NCI-H345 (cell line): ENCODE measurements at regions not wholly inside any gene's neighbourhood (a gene's known extent, or its start where the extent isn't known, plus 50 kb on each side); places are given as distances from the start of the nearest gene placed in this dataset.

Experiments used
- DNase-seq: peaks from one replicate; lab custom pipeline; 2025; lab: John Stamatoyannopoulos, UW

DNA sequence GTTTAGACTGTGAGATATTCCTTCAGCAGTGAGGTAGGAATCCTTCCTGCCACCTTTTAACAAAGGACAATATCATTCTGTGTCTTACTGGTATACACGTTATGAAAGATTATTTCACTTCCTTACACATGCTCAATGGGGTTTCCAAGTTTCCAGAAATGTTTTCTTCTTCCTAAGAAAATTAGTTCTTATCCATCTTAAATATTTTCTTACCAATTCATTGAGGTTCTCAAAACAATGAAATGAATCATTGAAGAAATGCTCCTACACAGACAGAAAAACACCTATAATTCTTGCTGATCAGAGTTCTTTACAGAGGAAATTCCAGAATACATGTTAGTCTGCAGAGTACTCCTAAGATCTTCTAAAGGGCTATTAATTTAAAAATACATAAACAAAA is 51.4 kb upstream of the SEC61G start:
- DNase-seq = no peak

DNA sequence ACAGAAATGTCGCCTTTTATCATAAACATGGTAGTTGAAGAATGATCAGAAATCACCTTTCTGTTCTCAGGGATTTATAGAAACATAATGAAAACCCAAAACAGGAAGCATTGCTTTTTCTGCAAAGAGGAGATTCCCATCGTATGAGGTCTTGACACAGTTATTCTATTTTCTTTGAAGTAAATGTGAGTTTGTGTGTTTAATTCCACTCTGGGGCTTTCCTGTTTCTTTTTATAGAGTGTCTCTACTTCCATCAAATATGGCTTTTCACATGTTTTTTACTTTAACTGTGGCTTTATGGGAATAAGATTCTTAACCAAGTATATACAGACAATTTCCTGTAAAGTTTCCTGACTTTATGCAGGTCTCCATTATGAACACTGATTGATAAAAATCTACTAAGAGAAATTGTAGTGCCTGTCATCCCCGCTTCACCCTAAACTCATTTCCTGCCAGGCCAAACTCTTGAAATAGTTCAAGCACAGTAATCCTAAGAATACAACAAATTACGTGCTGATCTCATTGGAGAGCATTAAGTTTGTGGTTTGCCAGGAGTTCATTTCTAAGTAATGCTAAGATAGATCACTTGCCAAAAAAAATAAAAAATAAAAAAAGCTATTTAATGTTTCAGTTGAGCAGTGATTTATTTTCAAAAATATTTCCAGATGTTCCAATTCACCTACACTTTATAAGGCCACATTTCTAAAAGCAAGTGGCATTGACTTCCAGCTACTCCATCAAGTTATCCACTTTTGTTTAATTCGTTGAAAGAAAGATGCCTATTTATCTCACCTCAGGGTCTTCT is 52.2 kb upstream of the SEC61G start:
- DNase-seq = no peak

DNA sequence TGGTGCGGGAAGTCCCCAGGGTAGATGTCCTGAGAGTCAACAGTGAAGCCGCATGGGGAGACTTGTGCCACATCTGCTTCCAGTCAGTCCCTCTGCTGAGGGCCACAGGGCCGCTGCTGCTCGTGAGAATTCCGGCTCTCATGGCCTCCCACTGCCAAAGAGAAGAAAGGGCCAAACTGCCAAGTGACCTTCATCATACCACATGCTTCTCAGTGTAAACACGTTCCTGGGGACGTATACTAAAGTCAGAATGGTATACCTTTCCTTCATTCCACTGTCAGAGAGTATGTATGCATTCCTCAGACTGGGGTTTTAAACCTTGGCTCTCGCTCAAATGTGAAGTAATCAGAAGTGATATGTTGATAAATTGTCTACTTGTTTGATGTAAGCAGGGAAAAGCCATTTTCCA is 52.8 kb upstream of the SEC61G start:
- DNase-seq = no peak

DNA sequence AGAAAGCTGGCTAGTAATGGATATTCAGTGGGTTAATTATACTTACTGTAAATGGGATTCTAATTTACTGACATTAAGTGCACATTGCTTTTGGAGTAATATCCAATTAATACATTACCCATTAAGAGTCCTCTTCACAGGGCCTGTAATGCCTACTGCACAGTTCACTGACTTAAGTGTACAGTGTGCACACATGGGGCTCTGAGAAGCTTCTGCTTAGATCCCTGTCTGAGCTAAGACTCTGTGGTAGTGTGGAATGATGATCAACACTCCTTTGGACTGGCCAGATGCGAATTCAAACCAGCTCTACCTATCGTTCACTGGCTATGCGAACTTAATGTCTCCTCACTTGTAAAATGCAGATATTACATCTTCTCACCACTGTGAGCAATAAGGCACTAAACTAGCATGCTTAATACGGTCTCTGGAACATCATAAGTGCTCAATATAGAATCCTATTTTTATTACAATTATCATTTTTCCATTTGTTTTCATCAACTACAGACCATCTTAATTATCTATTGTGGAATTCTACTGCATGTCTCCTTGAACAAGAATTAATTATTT is 53.8 kb upstream of the SEC61G start:
- DNase-seq = no peak

DNA sequence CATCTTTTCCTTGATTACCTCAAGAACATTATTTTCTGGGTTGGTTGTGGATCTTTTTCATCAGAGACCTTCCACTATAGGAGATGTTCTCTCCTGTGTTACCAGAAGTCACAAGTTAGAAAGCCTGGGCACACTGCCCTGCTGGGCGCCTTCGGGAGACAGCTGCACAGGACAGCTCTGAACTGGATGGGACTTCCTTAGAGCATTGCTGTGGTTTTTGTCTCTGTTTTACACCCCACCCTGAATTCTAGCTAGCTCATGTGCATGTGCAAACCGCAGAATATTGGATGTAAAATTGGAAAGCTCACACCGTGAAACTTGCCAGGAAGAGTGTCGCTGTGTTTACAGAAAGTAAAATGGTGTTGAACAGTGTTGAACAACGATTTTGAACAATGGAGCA is 54.4 kb upstream of the SEC61G start:
- DNase-seq = no peak

DNA sequence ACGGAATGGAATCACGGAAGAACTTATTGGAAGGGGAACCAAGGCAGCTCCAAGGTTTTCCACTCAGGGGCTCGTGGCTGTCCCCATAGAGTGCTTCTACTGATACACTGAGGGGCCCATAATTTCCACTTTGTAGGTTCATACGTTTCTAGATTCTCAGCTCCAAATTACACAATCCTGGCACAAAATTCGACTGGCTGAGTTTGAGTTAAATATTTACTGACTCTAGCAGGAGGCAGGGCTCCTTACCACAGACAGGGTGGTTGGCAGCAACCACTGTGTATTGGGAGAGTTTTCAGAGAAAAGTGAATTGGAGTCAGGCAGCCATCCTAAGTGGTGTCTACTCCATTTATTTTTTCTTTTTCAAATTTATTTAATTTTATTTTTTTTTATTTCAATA is 55.4 kb upstream of the SEC61G start:
- DNase-seq = no peak

DNA sequence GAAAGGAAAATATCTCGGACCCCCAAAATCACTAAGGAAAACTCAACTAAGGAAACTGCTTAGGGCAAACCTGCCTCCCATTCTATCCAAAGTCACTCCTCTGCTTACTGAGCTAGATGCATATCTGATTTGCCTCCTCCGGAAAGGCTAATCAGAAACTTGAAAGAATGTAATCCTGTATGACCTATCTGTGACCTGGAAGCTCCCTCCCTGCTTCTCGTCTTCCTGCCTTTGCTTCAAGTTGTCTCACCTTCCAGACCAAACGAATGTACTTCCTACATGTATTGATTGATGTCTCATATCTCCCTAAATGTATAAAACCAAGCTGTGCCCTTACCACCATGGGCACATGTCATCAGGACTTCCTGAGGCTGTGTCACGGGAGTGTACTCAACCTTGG is 58.1 kb upstream of the SEC61G start:
- DNase-seq = no peak

DNA sequence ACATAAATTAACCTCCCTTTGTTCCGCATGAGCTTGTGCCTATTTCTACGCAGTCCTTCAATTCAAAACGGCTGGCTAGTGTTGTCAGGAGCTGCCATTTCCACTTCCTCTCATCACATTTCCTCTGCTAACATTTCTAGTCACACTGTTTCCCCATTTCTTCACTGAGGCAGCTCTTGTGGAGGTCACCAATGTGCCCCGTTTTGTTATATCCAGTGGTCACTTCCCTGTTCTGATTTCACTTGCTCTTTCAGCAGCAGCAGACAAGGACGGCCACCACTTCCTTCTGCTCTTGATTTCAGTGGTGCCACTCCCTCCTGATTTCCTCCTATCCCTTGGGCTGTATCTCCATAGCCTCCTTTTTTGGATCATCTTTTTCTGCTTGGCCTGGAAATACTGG is 64.8 kb upstream of the SEC61G start:
- DNase-seq = no peak

DNA sequence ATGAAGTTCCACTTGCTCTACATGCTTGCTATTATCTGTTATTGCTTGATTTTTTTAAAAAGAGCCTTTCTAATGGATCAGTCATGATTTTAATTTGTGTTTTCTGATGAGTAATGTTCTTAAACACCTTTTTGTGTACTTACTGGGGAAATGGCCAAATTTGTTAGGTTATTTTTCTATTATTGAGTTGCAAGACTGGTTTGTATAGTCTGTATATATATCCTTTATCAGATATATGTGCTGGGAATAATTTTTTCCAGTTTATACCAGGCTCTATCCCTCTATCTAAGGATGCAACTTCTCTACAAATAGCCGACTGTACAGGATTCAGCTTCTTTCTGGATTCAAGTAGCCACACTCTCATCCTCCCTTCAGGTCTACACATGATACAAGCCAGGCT is 65.6 kb upstream of the SEC61G start:
- no peak for DNase-seq

DNA sequence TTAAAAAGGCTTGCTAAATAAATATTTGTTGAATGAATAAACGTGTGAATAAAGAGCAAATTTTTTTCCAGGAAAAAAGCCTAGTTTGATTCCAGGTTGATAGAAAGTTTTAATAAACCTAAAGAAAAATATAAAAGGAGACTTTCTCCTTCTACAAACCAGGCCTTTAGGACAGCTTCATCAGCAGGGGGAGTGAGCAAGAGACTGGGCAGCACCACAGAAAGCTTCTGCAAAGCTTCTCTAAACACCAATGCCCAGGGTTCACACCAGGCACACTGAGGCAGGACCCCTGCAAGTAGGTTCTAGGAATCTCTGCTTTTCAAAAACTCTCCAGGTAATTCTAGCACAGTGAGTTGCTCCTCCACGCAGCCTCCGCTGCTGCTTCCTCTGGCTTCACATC is 66.4 kb upstream of the SEC61G start:
- DNase-seq = no peak

DNA sequence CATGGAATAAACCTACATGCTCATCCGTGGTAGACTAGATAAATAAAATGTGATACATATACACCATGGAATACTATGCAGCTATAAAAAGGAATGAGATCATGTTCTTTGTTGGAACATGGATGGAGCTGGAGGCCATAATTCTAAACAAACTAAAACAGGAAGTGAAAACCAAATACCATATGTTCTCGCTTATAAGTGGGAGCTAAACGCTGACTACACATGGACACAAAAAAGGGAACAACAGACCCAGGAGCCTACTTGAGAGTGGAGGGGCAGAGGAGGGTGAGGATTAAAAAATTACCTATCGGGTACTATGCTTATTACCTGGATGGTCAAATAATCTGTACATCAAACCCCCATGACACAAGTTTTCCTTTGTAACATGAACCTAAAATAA is 68.7 kb upstream of the SEC61G start:
- DNase-seq = no peak

DNA sequence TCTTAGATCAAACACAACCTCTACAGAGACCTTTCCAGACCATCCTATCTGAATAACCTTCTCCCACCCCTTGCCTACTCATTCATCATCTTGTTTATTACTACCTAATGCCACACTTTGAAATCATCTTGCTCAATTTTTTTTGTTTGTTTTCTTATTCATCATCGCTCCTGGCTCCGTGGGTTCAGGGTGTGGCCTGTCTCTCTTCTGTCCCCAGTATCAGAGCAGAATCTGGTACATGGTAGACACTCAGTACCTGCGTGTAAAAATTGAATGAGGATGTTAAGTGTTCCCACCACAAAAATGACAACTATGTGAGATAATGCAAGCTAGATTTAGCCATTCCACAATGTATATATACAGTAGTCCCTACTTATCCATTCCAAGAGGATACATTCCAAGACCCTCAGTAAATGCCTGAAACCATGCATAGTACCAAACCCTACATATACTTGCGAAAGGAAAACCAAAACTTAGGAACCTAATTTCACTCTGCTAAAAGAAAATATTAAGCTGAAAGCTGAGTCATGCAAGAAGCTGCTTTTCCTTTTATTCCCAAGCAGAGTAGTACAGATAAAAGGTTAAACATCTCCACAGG is 72.1 kb upstream of the SEC61G start:
- no peak for DNase-seq

DNA sequence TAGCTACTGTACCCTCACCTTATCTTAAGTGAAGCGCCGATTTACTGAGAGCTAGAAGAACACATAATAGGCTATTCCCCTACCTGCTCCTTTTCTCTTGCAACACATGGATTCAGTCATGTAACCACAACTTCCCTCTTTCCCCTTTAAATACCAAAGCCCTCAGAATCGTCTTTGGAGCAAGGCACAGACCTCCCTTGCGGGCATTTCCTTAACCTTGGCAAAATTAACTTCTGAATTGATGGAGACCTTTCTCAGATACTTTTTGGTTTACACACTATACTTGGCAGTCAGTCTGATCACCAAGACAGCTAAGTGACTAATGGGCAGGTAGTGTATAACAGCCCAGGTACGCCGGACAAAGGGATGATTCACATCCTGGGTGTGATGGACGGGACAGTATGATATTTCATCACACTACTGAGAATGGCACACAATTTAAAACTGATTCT is 72.7 kb upstream of the SEC61G start:
- no peak for DNase-seq

DNA sequence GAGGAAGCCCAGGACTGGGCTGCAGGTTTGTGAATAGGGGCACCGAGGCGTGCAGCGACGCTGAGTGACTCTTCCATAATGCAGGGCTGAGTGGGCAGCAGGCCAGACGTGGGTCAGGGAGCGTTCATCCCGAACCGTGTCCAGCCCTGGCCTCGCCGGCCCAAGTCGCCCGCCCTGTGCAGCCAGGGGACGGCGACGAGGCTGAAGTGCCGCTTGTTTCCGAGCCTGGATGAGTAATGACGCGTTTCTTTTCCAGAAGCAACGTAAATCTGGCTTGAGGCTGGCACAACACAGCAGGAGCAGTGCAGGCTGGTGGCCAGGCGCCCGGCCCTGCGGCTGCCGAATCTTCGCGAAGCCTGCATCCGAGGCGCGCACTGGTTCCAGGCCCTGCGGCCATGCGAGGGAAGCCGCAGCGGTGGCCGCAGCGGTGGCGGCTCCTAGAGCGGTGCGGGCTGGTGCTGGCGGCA is 74.0 kb upstream of the SEC61G start:
- no peak for DNase-seq

DNA sequence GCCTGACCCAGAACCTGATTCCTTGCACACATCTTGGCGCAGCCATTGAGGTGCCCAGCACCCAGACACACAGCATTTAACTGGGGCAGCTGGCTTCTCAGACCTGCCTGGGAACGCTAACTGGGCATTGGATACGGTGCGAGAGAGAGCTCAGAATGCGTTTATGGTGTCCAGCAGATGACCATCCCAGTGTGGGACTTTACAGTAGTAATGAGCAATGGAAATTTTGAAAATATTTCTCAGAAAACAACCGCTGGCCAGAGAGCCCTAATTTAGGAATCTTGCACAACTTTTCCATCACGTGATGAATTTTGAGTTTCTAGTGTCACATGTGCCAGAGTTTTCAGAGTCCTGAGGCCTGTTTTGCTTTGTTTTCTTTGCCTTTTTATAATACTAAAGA is 78.2 kb upstream of the SEC61G start:
- DNase-seq = no peak

DNA sequence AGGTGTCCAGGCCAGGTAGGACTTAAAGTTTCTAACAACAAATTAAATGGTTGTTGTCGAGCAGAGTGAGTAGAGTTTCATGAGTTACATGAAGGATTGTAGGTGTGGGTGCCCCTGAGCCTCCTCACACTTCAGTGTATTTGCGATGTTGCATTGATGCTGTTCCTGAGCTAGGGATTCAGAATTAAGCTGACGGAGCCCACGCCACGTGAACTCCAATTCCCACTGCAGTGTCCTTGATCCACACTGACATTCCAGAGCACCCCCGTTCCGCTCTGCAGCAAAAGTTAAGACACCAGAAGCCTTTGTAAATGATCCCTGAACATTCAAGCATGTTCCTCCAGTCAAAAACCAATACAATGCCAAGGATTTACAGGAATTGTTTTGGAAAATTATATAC is 78.8 kb upstream of the SEC61G start:
- no peak for DNase-seq

DNA sequence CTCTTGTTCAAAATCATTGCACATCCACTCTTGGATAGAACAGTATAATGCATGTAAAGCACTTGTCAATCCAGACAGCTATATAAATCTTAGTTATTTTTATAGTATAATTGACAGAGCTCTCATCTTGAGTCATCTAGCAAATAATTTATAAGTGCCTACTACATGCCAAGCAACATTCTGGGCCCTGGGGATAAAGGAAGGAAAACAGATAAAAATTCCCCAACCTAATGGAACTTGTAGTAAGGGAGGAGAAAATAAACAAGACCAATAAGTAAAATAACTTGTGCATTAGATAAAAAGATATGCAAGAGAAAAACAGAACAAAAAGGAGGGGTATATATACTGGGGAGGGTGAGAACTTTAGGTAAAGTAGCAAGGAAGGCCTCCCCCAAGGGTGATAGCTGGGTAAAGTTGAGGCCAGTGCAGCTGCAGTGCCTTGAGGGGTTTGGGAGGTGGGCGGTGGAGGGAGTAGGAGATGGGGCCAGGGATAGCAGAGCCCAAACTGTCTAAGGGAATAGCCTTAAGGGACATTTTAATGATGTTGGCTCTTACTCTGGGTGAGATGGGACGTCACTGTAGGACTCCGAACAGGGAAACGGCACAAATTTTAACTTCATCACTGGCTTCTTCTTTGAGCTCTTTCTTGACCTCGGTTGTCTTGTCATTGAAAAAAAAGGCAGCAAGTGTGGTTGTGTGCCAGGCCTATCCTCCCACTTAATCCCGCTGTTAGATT is 79.3 kb upstream of the SEC61G start:
- DNase-seq = no peak

DNA sequence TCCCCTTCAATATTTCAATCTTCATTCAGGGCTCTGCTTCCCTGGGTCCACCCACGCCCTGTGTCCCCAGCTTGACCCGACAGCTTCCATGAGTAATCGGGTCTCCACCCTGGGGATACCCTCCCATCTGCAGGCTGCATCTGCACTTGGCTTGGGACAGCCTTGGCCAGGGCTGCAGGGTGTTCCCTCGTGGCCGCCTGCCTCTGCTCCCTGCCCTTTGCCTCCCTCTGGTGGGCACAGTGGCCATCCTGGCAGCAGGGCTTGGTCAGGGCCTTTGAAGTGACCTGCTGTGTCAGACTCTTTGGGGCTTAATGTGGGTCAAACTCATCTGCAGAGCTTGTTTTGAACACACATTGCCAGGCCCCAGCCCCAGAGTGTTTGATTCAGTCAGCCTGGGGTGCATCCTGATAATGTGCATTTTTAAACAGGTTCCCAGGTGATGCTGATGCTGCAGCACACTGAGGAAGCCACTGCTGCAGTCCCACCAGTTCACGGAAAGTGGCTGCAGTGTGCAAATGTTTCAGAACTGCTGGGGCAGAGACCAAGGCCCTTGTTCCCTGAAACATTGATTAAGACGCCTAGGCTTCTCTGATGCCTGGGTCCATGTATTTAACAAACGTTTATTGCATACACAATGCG is 80.7 kb upstream of the SEC61G start:
- DNase-seq = no peak

DNA sequence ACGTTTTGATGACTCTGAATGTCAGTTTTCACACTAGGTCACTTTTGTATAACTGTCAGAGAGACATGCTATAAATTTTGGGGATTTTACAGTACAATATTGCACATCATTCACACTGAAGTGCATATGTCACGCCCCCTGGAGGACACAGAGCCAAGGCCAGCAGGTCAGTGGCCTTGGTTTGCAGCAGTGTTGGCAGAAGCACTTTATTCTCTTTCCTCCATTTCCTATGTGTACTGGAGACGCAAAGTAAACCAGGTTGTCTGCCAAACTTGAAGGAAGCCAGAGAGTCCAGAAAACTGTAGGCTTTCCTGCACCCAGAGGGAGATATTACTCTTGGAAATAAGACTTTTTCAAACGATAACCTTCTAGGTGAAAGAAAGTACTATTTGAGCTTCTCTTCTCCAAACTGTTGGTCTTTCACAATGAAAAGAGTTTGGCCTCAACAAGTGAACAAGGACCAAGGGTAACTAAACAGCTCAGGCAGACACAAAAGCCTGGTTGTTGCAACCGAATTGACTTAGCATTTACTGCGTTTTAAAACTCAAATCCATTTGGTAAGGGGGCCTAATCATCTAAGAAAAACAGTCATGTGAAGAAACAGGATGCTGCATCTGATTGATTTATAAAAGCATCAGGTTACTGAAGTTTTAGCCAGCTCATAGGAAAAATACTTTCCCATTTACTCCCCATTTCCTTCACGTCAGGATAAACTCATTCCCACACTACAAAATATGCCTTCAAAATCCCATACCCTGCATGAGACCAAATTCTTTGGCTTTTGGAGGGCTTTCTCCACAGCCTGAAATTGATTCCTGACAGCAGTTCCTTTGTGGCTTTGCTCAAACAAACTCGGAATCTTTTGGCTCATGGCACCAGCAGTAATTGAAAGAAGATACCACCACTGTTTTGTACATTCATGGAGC is 83.0 kb upstream of the SEC61G start:
- DNase-seq = no peak

DNA sequence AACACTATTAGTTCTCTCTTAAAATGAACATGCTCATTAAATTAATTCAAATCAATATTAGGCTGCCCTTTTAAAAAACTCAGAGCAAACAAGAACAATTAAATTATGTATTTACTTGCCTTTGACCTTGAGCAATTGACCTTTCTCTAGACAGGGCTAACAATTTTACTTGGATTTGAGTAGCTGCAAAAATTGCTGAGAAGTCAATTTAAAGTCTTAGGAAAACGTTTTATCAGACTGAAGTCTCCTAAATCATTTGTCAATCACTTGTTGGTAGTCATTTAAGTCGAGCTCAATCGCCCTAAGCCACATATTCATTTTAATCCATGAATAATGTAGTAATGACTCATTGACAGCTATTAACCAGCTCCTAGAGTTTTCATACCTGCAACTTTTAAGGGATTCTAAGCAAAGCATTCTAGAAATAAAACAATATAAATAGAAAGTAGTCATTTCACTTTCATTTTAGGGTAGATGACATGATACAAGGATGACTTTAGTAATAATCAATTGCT is 84.9 kb upstream of the SEC61G start:
- DNase-seq = no peak

DNA sequence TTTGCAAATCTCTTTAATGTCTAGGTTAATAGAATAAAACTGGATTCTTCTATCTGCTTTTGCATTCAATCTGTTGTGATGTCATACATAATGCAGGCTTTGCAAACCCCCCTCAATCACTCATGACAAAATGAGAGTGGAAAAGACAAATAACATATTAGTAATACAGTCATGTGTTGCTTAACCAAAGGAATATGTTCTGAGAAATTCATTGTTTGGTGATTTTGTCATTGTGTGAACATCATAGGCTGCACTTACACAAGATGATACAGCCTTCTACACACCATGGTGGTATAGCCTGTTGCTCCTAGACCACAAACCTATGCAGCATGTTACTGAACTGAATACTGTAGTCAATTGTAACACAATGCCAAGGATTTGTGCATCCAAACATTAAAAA is 87.3 kb upstream of the SEC61G start:
- no peak for DNase-seq
